ENCODE measurements at regions not wholly inside any gene's neighbourhood (a gene's known extent, or its start where the extent isn't known, plus 50 kb on each side); places are given as distances from the start of the nearest gene placed in this dataset.

- no peak for DNase-seq
- H3K27me3 ChIP-seq (replicated peaks; ENCODE audit: control insufficient read depth, insufficient read depth, low read length, poor library complexity, severe bottlenecking) = no peaks in the 10 kb centered on the region
- no peak overlapping the region for H3K27ac ChIP-seq (ENCODE audit: insufficient read depth, low read length, poor library complexity, severe bottlenecking)
- no peaks in the 10 kb centered on the region for H3K36me3 ChIP-seq (ENCODE audit: control insufficient read depth, insufficient read depth, low read length)
- H3K4me3 ChIP-seq (ENCODE audit: insufficient read depth, low read depth, low read length, poor library complexity, severe bottlenecking) = no peak overlapping the region
- no peaks in the 10 kb centered on the region for H3K9me3 ChIP-seq (ENCODE audit: control insufficient read depth, low read length)
- H3K4me1 ChIP-seq (ENCODE audit: control insufficient read depth, insufficient read depth, low read length, poor library complexity, severe bottlenecking) = no peaks in the 10 kb centered on the region
These were observed 120.3 kb downstream of the RBFOX3 start for GRCh38 chr17:79490530-79490929.

- Histone ChIP-seq H3K9me3 (ENCODE audit: control insufficient read depth, low read length) (no peaks in the 10 kb centered on the region), H3K27me3 (replicated peaks; ENCODE audit: control insufficient read depth, insufficient read depth, low read length, poor library complexity, severe bottlenecking) (peaks cover 8% of the 10 kb centered on the region), H3K4me3 (ENCODE audit: insufficient read depth, low read depth, low read length, poor library complexity, severe bottlenecking) (no peak overlapping the region), H3K36me3 (ENCODE audit: control insufficient read depth, insufficient read depth, low read length) (no peaks in the 10 kb centered on the region), H3K4me1 (ENCODE audit: control insufficient read depth, insufficient read depth, low read length, poor library complexity, severe bottlenecking) (no peaks in the 10 kb centered on the region), H3K27ac (ENCODE audit: insufficient read depth, low read length, poor library complexity, severe bottlenecking) (no peak overlapping the region)
- no peak for DNase-seq
These were observed 123.7 kb downstream of the RBFOX3 start for GRCh38 chr17:79487149-79487548.

GRCh38 chr17:79485991-79486390 is 124.9 kb downstream of the RBFOX3 start:
- DNase-seq = no peak
- Histone ChIP-seq H3K4me1 (ENCODE audit: control insufficient read depth, insufficient read depth, low read length, poor library complexity, severe bottlenecking) (no peaks in the 10 kb centered on the region), H3K4me3 (ENCODE audit: insufficient read depth, low read depth, low read length, poor library complexity, severe bottlenecking) (no peak overlapping the region), H3K9me3 (ENCODE audit: control insufficient read depth, low read length) (no peaks in the 10 kb centered on the region), H3K27me3 (replicated peaks; ENCODE audit: control insufficient read depth, insufficient read depth, low read length, poor library complexity, severe bottlenecking) (peaks cover 15% of the 10 kb centered on the region), H3K27ac (ENCODE audit: insufficient read depth, low read length, poor library complexity, severe bottlenecking) (no peak overlapping the region), H3K36me3 (ENCODE audit: control insufficient read depth, insufficient read depth, low read length) (no peaks in the 10 kb centered on the region)

- no peaks in the 10 kb centered on the region for H3K9me3 ChIP-seq (ENCODE audit: control insufficient read depth, low read length)
- no peaks in the 10 kb centered on the region for H3K36me3 ChIP-seq (ENCODE audit: control insufficient read depth, insufficient read depth, low read length)
- H3K4me1 ChIP-seq (ENCODE audit: control insufficient read depth, insufficient read depth, low read length, poor library complexity, severe bottlenecking) = no peaks in the 10 kb centered on the region
- H3K27me3 ChIP-seq (replicated peaks; ENCODE audit: control insufficient read depth, insufficient read depth, low read length, poor library complexity, severe bottlenecking) = peaks cover 19% of the 10 kb centered on the region
- no peak overlapping the region for H3K4me3 ChIP-seq (ENCODE audit: insufficient read depth, low read depth, low read length, poor library complexity, severe bottlenecking)
- no peak for DNase-seq
- no peak overlapping the region for H3K27ac ChIP-seq (ENCODE audit: insufficient read depth, low read length, poor library complexity, severe bottlenecking)
These were observed 125.3 kb downstream of the RBFOX3 start for GRCh38 chr17:79485419-79485985.

- Histone ChIP-seq H3K27ac (ENCODE audit: insufficient read depth, low read length, poor library complexity, severe bottlenecking) (no peak overlapping the region), H3K4me1 (ENCODE audit: control insufficient read depth, insufficient read depth, low read length, poor library complexity, severe bottlenecking) (no peaks in the 10 kb centered on the region), H3K9me3 (ENCODE audit: control insufficient read depth, low read length) (no peaks in the 10 kb centered on the region), H3K4me3 (ENCODE audit: insufficient read depth, low read depth, low read length, poor library complexity, severe bottlenecking) (no peak overlapping the region), H3K36me3 (ENCODE audit: control insufficient read depth, insufficient read depth, low read length) (no peaks in the 10 kb centered on the region), H3K27me3 (replicated peaks; ENCODE audit: control insufficient read depth, insufficient read depth, low read length, poor library complexity, severe bottlenecking) (peaks cover 19% of the 10 kb centered on the region)
- no peak for DNase-seq
These were observed 126.0 kb downstream of the RBFOX3 start for GRCh38 chr17:79484600-79485418.

- Histone ChIP-seq H3K27ac (ENCODE audit: insufficient read depth, low read length, poor library complexity, severe bottlenecking) (no peak overlapping the region), H3K4me3 (ENCODE audit: insufficient read depth, low read depth, low read length, poor library complexity, severe bottlenecking) (no peak overlapping the region), H3K9me3 (ENCODE audit: control insufficient read depth, low read length) (no peaks in the 10 kb centered on the region), H3K4me1 (ENCODE audit: control insufficient read depth, insufficient read depth, low read length, poor library complexity, severe bottlenecking) (no peaks in the 10 kb centered on the region), H3K27me3 (replicated peaks; ENCODE audit: control insufficient read depth, insufficient read depth, low read length, poor library complexity, severe bottlenecking) (peaks cover 19% of the 10 kb centered on the region), H3K36me3 (ENCODE audit: control insufficient read depth, insufficient read depth, low read length) (no peaks in the 10 kb centered on the region)
- no peak for DNase-seq
These were observed 127.0 kb downstream of the RBFOX3 start for GRCh38 chr17:79483842-79484241.

- H3K4me3 ChIP-seq (ENCODE audit: insufficient read depth, low read depth, low read length, poor library complexity, severe bottlenecking) = no peak overlapping the region
These were observed 127.9 kb downstream of the RBFOX3 start for GRCh38 chr17:79482727-79483521.

GRCh38 chr17:79479876-79480275 is 131.0 kb downstream of the RBFOX3 start:
- no peaks in the 10 kb centered on the region for H3K4me1 ChIP-seq (ENCODE audit: control insufficient read depth, insufficient read depth, low read length, poor library complexity, severe bottlenecking)
- no peaks in the 10 kb centered on the region for H3K36me3 ChIP-seq (ENCODE audit: control insufficient read depth, insufficient read depth, low read length)
- H3K4me3 ChIP-seq (ENCODE audit: insufficient read depth, low read depth, low read length, poor library complexity, severe bottlenecking) = no peak overlapping the region
- H3K9me3 ChIP-seq (ENCODE audit: control insufficient read depth, low read length) = no peaks in the 10 kb centered on the region
- H3K27ac ChIP-seq (ENCODE audit: insufficient read depth, low read length, poor library complexity, severe bottlenecking) = no peak overlapping the region
- peaks cover 19% of the 10 kb centered on the region for H3K27me3 ChIP-seq (replicated peaks; ENCODE audit: control insufficient read depth, insufficient read depth, low read length, poor library complexity, severe bottlenecking)
- DNase-seq = no peak

More at GRCh38 chr17:79482727-79483521, 127.9 kb downstream of the RBFOX3 start:
- H3K27me3 ChIP-seq (replicated peaks; ENCODE audit: control insufficient read depth, insufficient read depth, low read length, poor library complexity, severe bottlenecking) = peaks cover 19% of the 10 kb centered on the region
- no peaks in the 10 kb centered on the region for H3K9me3 ChIP-seq (ENCODE audit: control insufficient read depth, low read length)
- H3K4me1 ChIP-seq (ENCODE audit: control insufficient read depth, insufficient read depth, low read length, poor library complexity, severe bottlenecking) = no peaks in the 10 kb centered on the region
- DNase-seq = no peak
- no peaks in the 10 kb centered on the region for H3K36me3 ChIP-seq (ENCODE audit: control insufficient read depth, insufficient read depth, low read length)
- H3K27ac ChIP-seq (ENCODE audit: insufficient read depth, low read length, poor library complexity, severe bottlenecking) = no peak overlapping the region

- Histone ChIP-seq H3K27ac (ENCODE audit: insufficient read depth, low read length, poor library complexity, severe bottlenecking) (no peak overlapping the region), H3K4me3 (ENCODE audit: insufficient read depth, low read depth, low read length, poor library complexity, severe bottlenecking) (no peak overlapping the region), H3K9me3 (ENCODE audit: control insufficient read depth, low read length) (no peaks in the 10 kb centered on the region), H3K36me3 (ENCODE audit: control insufficient read depth, insufficient read depth, low read length) (no peaks in the 10 kb centered on the region), H3K27me3 (replicated peaks; ENCODE audit: control insufficient read depth, insufficient read depth, low read length, poor library complexity, severe bottlenecking) (peaks cover 11% of the 10 kb centered on the region), H3K4me1 (ENCODE audit: control insufficient read depth, insufficient read depth, low read length, poor library complexity, severe bottlenecking) (no peaks in the 10 kb centered on the region)
- no peak for DNase-seq
These were observed 132.0 kb downstream of the RBFOX3 start for GRCh38 chr17:79478841-79479240.

GRCh38 chr17:79478051-79478461 is 132.8 kb downstream of the RBFOX3 start:
- H3K4me1 ChIP-seq (ENCODE audit: control insufficient read depth, insufficient read depth, low read length, poor library complexity, severe bottlenecking) = no peaks in the 10 kb centered on the region
- no peaks in the 10 kb centered on the region for H3K36me3 ChIP-seq (ENCODE audit: control insufficient read depth, insufficient read depth, low read length)
- no peak for DNase-seq
- no peak overlapping the region for H3K4me3 ChIP-seq (ENCODE audit: insufficient read depth, low read depth, low read length, poor library complexity, severe bottlenecking)
- H3K27me3 ChIP-seq (replicated peaks; ENCODE audit: control insufficient read depth, insufficient read depth, low read length, poor library complexity, severe bottlenecking) = peaks cover 11% of the 10 kb centered on the region
- no peaks in the 10 kb centered on the region for H3K9me3 ChIP-seq (ENCODE audit: control insufficient read depth, low read length)
- H3K27ac ChIP-seq (ENCODE audit: insufficient read depth, low read length, poor library complexity, severe bottlenecking) = no peak overlapping the region
